Right lobe of liver (tissue), 6 donors: ENCODE measurements at regions not wholly inside any gene's neighbourhood (a gene's known extent, or its start where the extent isn't known, plus 50 kb on each side); places are given as distances from the start of the nearest gene placed in this dataset.
A peak's percentile ranks its signal among the peaks of the same experiment; 100 is the strongest.

Experiments used
- ATAC-seq, 4 donors: fragments of 200-7000 bp; cut with Tn5 transposase; one replicate each; pipeline ENCODE4 v1.9.1; 2020; ENCODE audit warnings: mild to moderate bottlenecking in 4 of 4, moderate library complexity in 4 of 4
- DNase-seq, 3 donors: peaks; one replicate each; pipeline ENCODE4 v3.0.0-alpha.2; 2020
- H3K27ac ChIP-seq, 3 donors: fragments of 200-600 bp; one replicate each; pipeline ENCODE4 v1.8.0; 2022
- H3K27me3 ChIP-seq, 2 donors: fragments of 200-600 bp; one replicate each; pipeline ENCODE4 v1.8.0; 2022
- H3K36me3 ChIP-seq, 4 donors: fragments of 200-600 bp; sonication (generic) in 1 of 4; one replicate each; pipeline versions ENCODE4 v1.5.1 to v1.8.0; 2017 to 2022; ENCODE audit warnings: control low read depth in 1 of 4
- H3K4me1 ChIP-seq, 4 donors: fragments of 200-600 bp; sonication (generic) in 1 of 4; one replicate each; pipeline versions ENCODE4 v1.5.1 to v1.8.0; 2017 to 2022; ENCODE audit warnings: control low read depth in 1 of 4
- H3K4me3 ChIP-seq, 3 donors: fragments of 200-600 bp; one replicate each; pipeline ENCODE4 v1.8.0; 2022
- H3K9me3 ChIP-seq, 4 donors: fragments of 200-600 bp; sonication (generic) in 1 of 4; one replicate each; pipeline versions ENCODE4 v1.5.1 to v1.8.0; 2017 to 2022; ENCODE audit warnings: control low read depth in 1 of 4
- POLR2A ChIP-seq: fragments of 450-650 bp; IDR thresholded peaks from one replicate; pipeline ENCODE4 v1.6.1; 2017; ENCODE audit warnings: antibody characterized with exemption, mild to moderate bottlenecking
- WGBS: methylation state at CpG from one replicate; pipeline ENCODE4 v1.1.6; 2018; ENCODE audit warnings: low coverage, low lambda C conversion rate; ENCODE audit not compliant: insufficient coverage; ENCODE audit errors: missing lambda C conversion rate; 5-methylcytosine and 5-hydroxymethylcytosine counted together
- intact Hi-C, 2 donors: fragments of 100-400 bp; cut with DNase I; formaldehyde crosslinking; loops; one replicate each; pipeline versions ENCODE4 v1.11.2 to v1.14.1; 2022
- TF ChIP-seq, protein P1 (sequence below), 4 donors: fragments of 200-600 bp in 3 of 4; fragments of 450-650 bp in 1 of 4; IDR thresholded peaks; one replicate each; pipeline versions ENCODE4 v1.5.1 to v1.8.0; 2016 to 2022; ENCODE audit warnings: antibody characterized with exemption in 4 of 4, mild to moderate bottlenecking in 2 of 4
- donor health status: DM: no; HTN: yes; CAD: no.
- donor health status: DM: no; HTN: no; CAD: no.
- donor health status: DM: no; HTN: no; CAD: no.
- donor health status: DM: no; HTN: yes; CAD: no.
- donor health status: DM: no; HTN: yes; CAD: no.

DNA sequence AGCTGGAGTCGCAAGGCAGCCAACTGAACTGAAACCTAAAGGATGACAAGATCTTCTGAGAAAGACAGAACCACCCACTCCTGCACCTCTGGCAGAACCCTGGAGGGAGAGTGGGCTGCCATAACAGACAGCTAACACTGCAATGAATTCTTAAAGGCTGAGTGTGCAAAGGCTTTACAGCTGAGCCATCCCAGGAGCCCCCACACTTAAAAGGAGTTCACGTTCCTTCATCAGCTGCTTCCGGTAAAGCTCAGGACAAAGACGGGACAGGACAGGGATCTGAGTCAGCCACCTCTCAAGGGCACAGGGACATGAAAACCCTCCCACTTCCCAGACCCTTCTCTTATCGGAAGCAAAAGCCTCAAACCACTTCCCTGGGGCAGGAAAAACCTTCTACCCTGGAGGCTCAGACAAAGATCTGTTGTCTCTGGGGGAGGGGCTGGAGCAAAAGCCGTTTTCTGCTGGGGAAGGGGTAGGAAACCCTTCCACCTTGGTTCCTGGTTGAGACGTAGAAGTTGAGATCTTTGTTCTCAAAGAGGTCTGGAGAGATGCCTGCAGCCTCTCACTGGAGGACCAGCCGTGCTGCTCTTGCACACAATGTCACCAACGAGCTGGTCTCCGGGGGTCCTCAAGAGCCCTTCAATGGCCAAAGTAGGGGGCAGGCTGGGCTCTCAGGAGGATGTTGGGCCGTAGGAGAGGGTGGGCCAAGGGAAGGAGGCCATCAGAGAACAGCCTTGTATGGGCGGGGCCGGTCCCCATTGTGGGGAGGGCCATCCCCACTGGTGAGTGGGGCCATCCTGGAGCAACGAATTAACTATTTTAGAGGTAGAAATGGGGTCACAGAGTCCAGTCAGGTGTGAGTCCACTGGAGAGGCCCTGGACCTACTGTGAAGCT lies 452.4 kb downstream of the PTPRU start:
- no peak for TF ChIP-seq POLR2A
- TF ChIP-seq, protein P1, sequence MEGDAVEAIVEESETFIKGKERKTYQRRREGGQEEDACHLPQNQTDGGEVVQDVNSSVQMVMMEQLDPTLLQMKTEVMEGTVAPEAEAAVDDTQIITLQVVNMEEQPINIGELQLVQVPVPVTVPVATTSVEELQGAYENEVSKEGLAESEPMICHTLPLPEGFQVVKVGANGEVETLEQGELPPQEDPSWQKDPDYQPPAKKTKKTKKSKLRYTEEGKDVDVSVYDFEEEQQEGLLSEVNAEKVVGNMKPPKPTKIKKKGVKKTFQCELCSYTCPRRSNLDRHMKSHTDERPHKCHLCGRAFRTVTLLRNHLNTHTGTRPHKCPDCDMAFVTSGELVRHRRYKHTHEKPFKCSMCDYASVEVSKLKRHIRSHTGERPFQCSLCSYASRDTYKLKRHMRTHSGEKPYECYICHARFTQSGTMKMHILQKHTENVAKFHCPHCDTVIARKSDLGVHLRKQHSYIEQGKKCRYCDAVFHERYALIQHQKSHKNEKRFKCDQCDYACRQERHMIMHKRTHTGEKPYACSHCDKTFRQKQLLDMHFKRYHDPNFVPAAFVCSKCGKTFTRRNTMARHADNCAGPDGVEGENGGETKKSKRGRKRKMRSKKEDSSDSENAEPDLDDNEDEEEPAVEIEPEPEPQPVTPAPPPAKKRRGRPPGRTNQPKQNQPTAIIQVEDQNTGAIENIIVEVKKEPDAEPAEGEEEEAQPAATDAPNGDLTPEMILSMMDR (IDR thresholded peaks at IDR 0.05) = no peak
- H3K4me1 ChIP-seq = no peaks in the 10 kb centered on the region
- H3K27ac ChIP-seq = no peak overlapping the region
- H3K27me3 ChIP-seq = no peaks in the 10 kb centered on the region
- intact Hi-C loops = no loop called here
- no peaks in the 10 kb centered on the region for H3K9me3 ChIP-seq
- ATAC-seq (peak; percentile 13 to 71 (median 48)), DNase-seq (peak in 2 of 3 donors; percentile 13 to 35)
- 12% methylated on average over 8 of the region's 14 CpGs for whole genome bisulfite sequencing
- no peak overlapping the region for H3K4me3 ChIP-seq
- H3K36me3 ChIP-seq = no peaks in the 10 kb centered on the region

- Histone ChIP-seq H3K9me3 (no peaks in the 10 kb centered on the region), H3K4me1 (no peaks in the 10 kb centered on the region), H3K27me3 (no peaks in the 10 kb centered on the region), H3K27ac (no peak overlapping the region), H3K4me3 (no peak overlapping the region), H3K36me3 (no peaks in the 10 kb centered on the region)
- intact Hi-C loops = no loop called here
- DNase-seq = peak in 1 of 3 donors; percentile 14
- TF ChIP-seq POLR2A = no peak
- TF ChIP-seq, protein P1 (IDR thresholded peaks at IDR 0.05) = no peak
- 25% methylated on average over 4 of the region's 4 CpGs for WGBS
- no peak for ATAC-seq
Measured at GRCh38 chr1:29687601-29688244, 451.4 kb downstream of the PTPRU start.

- WGBS = 40% methylated on average over 3 of the region's 3 CpGs
- no peaks in the 10 kb centered on the region for H3K27me3 ChIP-seq
- H3K4me3 ChIP-seq = no peak overlapping the region
- no peaks in the 10 kb centered on the region for H3K4me1 ChIP-seq
- DNase-seq (peak in 1 of 3 donors; percentile 0), ATAC-seq (no peak)
- TF ChIP-seq, protein P1 (IDR thresholded peaks at IDR 0.05) = no peak
- no peak for TF ChIP-seq POLR2A
- no peak overlapping the region for H3K27ac ChIP-seq
- H3K9me3 ChIP-seq = no peaks in the 10 kb centered on the region
- no peaks in the 10 kb centered on the region for H3K36me3 ChIP-seq
- intact Hi-C loops = no loop called here
Measured at GRCh38 chr1:29687166-29687565, 450.8 kb downstream of the PTPRU start.

GRCh38 chr1:29686012-29686930 lies 449.9 kb downstream of the PTPRU start:
- H3K27me3 ChIP-seq = no peaks in the 10 kb centered on the region
- no peak overlapping the region for H3K4me3 ChIP-seq
- intact Hi-C loops = no loop called here
- WGBS = 47% methylated on average over 11 of the region's 22 CpGs
- TF ChIP-seq, protein P1 (IDR thresholded peaks at IDR 0.05) = no peak
- no peak for TF ChIP-seq POLR2A
- H3K9me3 ChIP-seq = no peaks in the 10 kb centered on the region
- no peaks in the 10 kb centered on the region for H3K36me3 ChIP-seq
- DNase-seq (peak in 1 of 3 donors; percentile 20), ATAC-seq (no peak)
- H3K4me1 ChIP-seq = no peaks in the 10 kb centered on the region
- H3K27ac ChIP-seq = no peak overlapping the region
